Dermis microvascular lymphatic vessel endothelial cell (primary cell): ENCODE measurements at regions not wholly inside any gene's neighbourhood (a gene's known extent, or its start where the extent isn't known, plus 50 kb on each side); places are given as distances from the start of the nearest gene placed in this dataset.
A peak's percentile ranks its signal among the peaks of the same experiment; 100 is the strongest.
"Not testable (repeated sequence)": the region's sequence is repeated elsewhere in the genome, so short reads cannot be mapped to it uniquely, and the experiment has no call there.

ENCODE experiments used
- DNase-seq, 2 donors: peaks; one replicate each; pipeline versions ENCODE4 v3.0.0 to v3.0.0-alpha.2; 2010; ENCODE audit warnings: low read depth in 2 of 2

- DNase-seq: peak in 1 of 2 donors; percentile 19
These were observed 69.2 kb upstream of the ARL4C start for GRCh38 chr2:234565842-234566619.

GRCh38 chr2:234565201-234565600, 68.3 kb upstream of the ARL4C start:
- no peak for DNase-seq

- DNase-seq: peak in 1 of 2 donors; percentile 12
These were observed 67.8 kb upstream of the ARL4C start for GRCh38 chr2:234564699-234565098.

GRCh38 chr2:234559609-234560008, 62.7 kb upstream of the ARL4C start:
- DNase-seq: no peak

- DNase-seq: no peak
These were observed 61.8 kb upstream of the ARL4C start for GRCh38 chr2:234558642-234559041.

GRCh38 chr2:234556848-234557573, 60.1 kb upstream of the ARL4C start:
- DNase-seq: peak in 1 of 2 donors; percentile 16

GRCh38 chr2:234555616-234556249, 58.9 kb upstream of the ARL4C start:
- DNase-seq: no peak

GRCh38 chr2:234555161-234555560, 58.3 kb upstream of the ARL4C start:
- DNase-seq: no peak

GRCh38 chr2:234553223-234553622, 56.3 kb upstream of the ARL4C start:
- DNase-seq: not testable (repeated sequence)

GRCh38 chr2:234550511-234551107, 53.7 kb upstream of the ARL4C start:
- peak; percentile 41 to 71 for DNase-seq

- DNase-seq: no peak
These were observed 53.2 kb upstream of the ARL4C start for GRCh38 chr2:234550056-234550455.

- no peak for DNase-seq
These were observed 52.0 kb upstream of the ARL4C start for GRCh38 chr2:234548695-234549420.

GRCh38 chr2:234546770-234547169, 49.9 kb upstream of the ARL4C start:
- no peak for DNase-seq
